Stomach (tissue), 4 donors: ENCODE measurements at regions not wholly inside any gene's neighbourhood (a gene's known extent, or its start where the extent isn't known, plus 50 kb on each side); places are given as distances from the start of the nearest gene placed in this dataset.

Experiments used
- CTCF ChIP-seq, 7 experiments: fragments of 450-650 bp in 4 of 7; fragments of 200-600 bp in 3 of 7; sonication (generic) in 3 of 7; IDR thresholded peaks; one replicate each; pipeline ENCODE4 v1.5.1; 2016 to 2019; ENCODE audit warnings: antibody characterized with exemption in 7 of 7, control low read depth in 2 of 7, mild to moderate bottlenecking in 1 of 7
- EP300 ChIP-seq: sonication (generic); formaldehyde crosslinking; IDR thresholded peaks from one replicate; pipeline ENCODE4 v1.6.1; 2017; ENCODE audit warnings: antibody characterized with exemption
- POLR2A ChIP-seq, 4 donors: fragments of 450-650 bp; IDR thresholded peaks; one replicate each; pipeline ENCODE4 v1.6.1; 2016; ENCODE audit warnings: antibody characterized with exemption in 4 of 4, control low read depth in 2 of 4, mild to moderate bottlenecking in 1 of 4, moderate library complexity in 1 of 4
- POLR2AphosphoS5 ChIP-seq, 3 donors: sonication (generic); formaldehyde crosslinking; IDR thresholded peaks; one replicate each; pipeline ENCODE4 v1.6.1; 2016; ENCODE audit warnings: antibody characterized with exemption in 3 of 3

GRCh38 chr11:70877151-70877550 is 375.2 kb downstream of the SHANK2 start:
- TF ChIP-seq CTCF (IDR thresholded peaks at IDR 0.05) (no peak), EP300 (no peak), POLR2AphosphoS5 (IDR thresholded peaks at IDR 0.05) (no peak), POLR2A (IDR thresholded peaks at IDR 0.05) (no peak)
